ENCODE measurements at regions not wholly inside any gene's neighbourhood (a gene's known extent, or its start where the extent isn't known, plus 50 kb on each side); places are given as distances from the start of the nearest gene placed in this dataset.

GRCh38 chr18:38198526-38198925, 632.9 kb upstream of the CELF4 start:
- Histone ChIP-seq H3F3A (ENCODE audit: low read depth) (no peaks in the 10 kb centered on the region), H3K27ac (no peak overlapping the region), H3K9ac (no peak overlapping the region), H3K27me3 (no peaks in the 10 kb centered on the region), H3K79me2 (ENCODE audit: low read depth) (no peaks in the 10 kb centered on the region), H3K4me3 (no peak overlapping the region), H2AFZ (replicated peaks) (no peak overlapping the region), H4K20me1 (ENCODE audit: low read depth) (no peaks in the 10 kb centered on the region), H3K4me1 (no peaks in the 10 kb centered on the region), H3K4me2 (no peak overlapping the region), H3K9me3 (ENCODE audit: low read depth) (no peaks in the 10 kb centered on the region), H3K36me3 (no peaks in the 10 kb centered on the region)
- H3K27ac Mint-ChIP-seq, result no peak overlapping the region
- no peak for TF ChIP-seq CTCF (IDR thresholded peaks at IDR 0.05)
- no peak for TF ChIP-seq EZH2phosphoT487 (IDR thresholded peaks at IDR 0.05)
- TF ChIP-seq EZH2 (IDR thresholded peaks at IDR 0.05), result no peak
- H3K27me3 Mint-ChIP-seq (ENCODE audit: insufficient read depth, low read depth), result no peaks in the 10 kb centered on the region
- H3K4me3 Mint-ChIP-seq, result no peak overlapping the region
- no peak for DNase-seq (ENCODE audit: low spot score)
- H3K4me1 Mint-ChIP-seq, result peaks cover 11% of the 10 kb centered on the region
- no peaks in the 10 kb centered on the region for H3K36me3 Mint-ChIP-seq
- H3K9me3 Mint-ChIP-seq, result no peaks in the 10 kb centered on the region

GRCh38 chr18:38186491-38186890, 620.9 kb upstream of the CELF4 start:
- no peak overlapping the region for H2AFZ ChIP-seq (replicated peaks)
- no peaks in the 10 kb centered on the region for H3K9me3 ChIP-seq (ENCODE audit: low read depth)
- no peak overlapping the region for H3K4me2 ChIP-seq
- H3K79me2 ChIP-seq (ENCODE audit: low read depth), result no peaks in the 10 kb centered on the region
- peaks cover 3% of the 10 kb centered on the region for H3K36me3 ChIP-seq
- Mint-ChIP-seq H3K36me3 (no peaks in the 10 kb centered on the region), H3K9me3 (peaks cover 13% of the 10 kb centered on the region), H3K4me1 (no peaks in the 10 kb centered on the region), H3K27ac (no peak overlapping the region), H3K27me3 (ENCODE audit: insufficient read depth, low read depth) (no peaks in the 10 kb centered on the region), H3K4me3 (no peak overlapping the region)
- no peaks in the 10 kb centered on the region for H4K20me1 ChIP-seq (ENCODE audit: low read depth)
- no peaks in the 10 kb centered on the region for H3F3A ChIP-seq (ENCODE audit: low read depth)
- DNase-seq (ENCODE audit: low spot score), result no peak
- H3K9ac ChIP-seq, result no peak overlapping the region
- TF ChIP-seq CTCF (IDR thresholded peaks at IDR 0.05) (no peak), EZH2 (IDR thresholded peaks at IDR 0.05) (no peak), EZH2phosphoT487 (IDR thresholded peaks at IDR 0.05) (no peak)
- H3K27me3 ChIP-seq, result no peaks in the 10 kb centered on the region
- H3K4me3 ChIP-seq, result no peak overlapping the region
- no peaks in the 10 kb centered on the region for H3K4me1 ChIP-seq
- no peak overlapping the region for H3K27ac ChIP-seq

- Histone ChIP-seq H3K36me3 (no peaks in the 10 kb centered on the region), H3K9ac (no peak overlapping the region), H2AFZ (replicated peaks) (no peak overlapping the region), H3K27me3 (no peaks in the 10 kb centered on the region), H4K20me1 (ENCODE audit: low read depth) (no peaks in the 10 kb centered on the region), H3F3A (ENCODE audit: low read depth) (no peaks in the 10 kb centered on the region), H3K4me3 (no peak overlapping the region), H3K9me3 (ENCODE audit: low read depth) (no peaks in the 10 kb centered on the region), H3K79me2 (ENCODE audit: low read depth) (no peaks in the 10 kb centered on the region), H3K4me2 (no peak overlapping the region), H3K4me1 (no peaks in the 10 kb centered on the region), H3K27ac (no peak overlapping the region)
- no peaks in the 10 kb centered on the region for H3K4me1 Mint-ChIP-seq
- no peaks in the 10 kb centered on the region for H3K36me3 Mint-ChIP-seq
- no peak overlapping the region for H3K27ac Mint-ChIP-seq
- no peak overlapping the region for H3K4me3 Mint-ChIP-seq
- no peak for TF ChIP-seq EZH2phosphoT487 (IDR thresholded peaks at IDR 0.05)
- TF ChIP-seq CTCF (IDR thresholded peaks at IDR 0.05), result no peak
- TF ChIP-seq EZH2 (IDR thresholded peaks at IDR 0.05), result no peak
- H3K9me3 Mint-ChIP-seq, result no peaks in the 10 kb centered on the region
- DNase-seq (ENCODE audit: low spot score), result no peak
- H3K27me3 Mint-ChIP-seq (ENCODE audit: insufficient read depth, low read depth), result no peaks in the 10 kb centered on the region
Observed at GRCh38 chr18:38174594-38174993, 609.0 kb upstream of the CELF4 start.

- Histone ChIP-seq H3K4me3 (no peak overlapping the region), H3K4me2 (no peak overlapping the region), H3K9me3 (ENCODE audit: low read depth) (no peaks in the 10 kb centered on the region), H3K27ac (no peak overlapping the region), H3F3A (ENCODE audit: low read depth) (no peaks in the 10 kb centered on the region), H3K27me3 (no peaks in the 10 kb centered on the region), H4K20me1 (ENCODE audit: low read depth) (no peaks in the 10 kb centered on the region), H3K79me2 (ENCODE audit: low read depth) (no peaks in the 10 kb centered on the region), H2AFZ (replicated peaks) (no peak overlapping the region), H3K4me1 (no peaks in the 10 kb centered on the region), H3K9ac (no peak overlapping the region), H3K36me3 (no peaks in the 10 kb centered on the region)
- no peak overlapping the region for H3K27ac Mint-ChIP-seq
- no peak for DNase-seq (ENCODE audit: low spot score)
- H3K27me3 Mint-ChIP-seq (ENCODE audit: insufficient read depth, low read depth), result no peaks in the 10 kb centered on the region
- no peak overlapping the region for H3K4me3 Mint-ChIP-seq
- no peaks in the 10 kb centered on the region for H3K4me1 Mint-ChIP-seq
- no peaks in the 10 kb centered on the region for H3K9me3 Mint-ChIP-seq
- TF ChIP-seq CTCF (IDR thresholded peaks at IDR 0.05) (no peak), EZH2phosphoT487 (IDR thresholded peaks at IDR 0.05) (no peak), EZH2 (IDR thresholded peaks at IDR 0.05) (no peak)
- H3K36me3 Mint-ChIP-seq, result no peaks in the 10 kb centered on the region
Observed at GRCh38 chr18:38174173-38174572, 608.6 kb upstream of the CELF4 start.
